GM19438 (cell line): ENCODE measurements at regions not wholly inside any gene's neighbourhood (a gene's known extent, or its start where the extent isn't known, plus 50 kb on each side); places are given as distances from the start of the nearest gene placed in this dataset.

ENCODE experiments used
- ATAC-seq: cut with Tn5 transposase; IDR thresholded peaks from one replicate; pipeline ENCODE4 v1.9.1; 2021; ENCODE audit warnings: low read depth; ENCODE audit not compliant: unreplicated experiment

DNA sequence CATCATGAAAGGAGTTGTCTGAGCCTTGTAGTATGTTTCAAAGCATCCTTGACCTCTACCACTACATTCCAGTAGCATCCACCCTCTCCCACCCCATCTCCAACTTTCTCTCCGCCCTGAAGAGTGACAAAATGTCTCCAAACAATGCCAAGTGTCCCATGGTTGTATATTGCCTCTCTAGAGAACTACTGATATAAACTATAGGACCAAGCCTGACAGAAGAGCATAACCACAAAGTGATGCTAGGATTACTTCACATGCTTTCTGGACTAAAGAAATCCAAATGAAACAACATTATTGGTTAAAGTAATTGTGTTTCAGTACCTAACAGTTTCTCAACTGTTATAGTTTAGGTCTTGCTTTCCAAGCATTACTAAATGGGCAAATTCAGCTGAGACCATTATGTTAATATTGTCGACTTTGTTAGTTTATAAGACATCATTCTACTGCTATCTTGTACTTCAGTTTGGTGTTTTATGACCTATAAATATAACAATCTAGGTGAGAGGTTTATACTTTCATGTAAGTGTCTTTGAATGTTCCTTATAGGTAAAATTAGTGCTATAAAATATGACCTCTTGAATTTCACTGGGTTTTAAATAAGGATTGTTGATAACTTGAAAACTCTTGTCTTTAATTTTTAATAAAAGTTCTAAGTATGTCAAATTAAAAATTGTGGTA, 117.4 kb downstream of the SUCNR1 start:
- ATAC-seq: no peak

DNA sequence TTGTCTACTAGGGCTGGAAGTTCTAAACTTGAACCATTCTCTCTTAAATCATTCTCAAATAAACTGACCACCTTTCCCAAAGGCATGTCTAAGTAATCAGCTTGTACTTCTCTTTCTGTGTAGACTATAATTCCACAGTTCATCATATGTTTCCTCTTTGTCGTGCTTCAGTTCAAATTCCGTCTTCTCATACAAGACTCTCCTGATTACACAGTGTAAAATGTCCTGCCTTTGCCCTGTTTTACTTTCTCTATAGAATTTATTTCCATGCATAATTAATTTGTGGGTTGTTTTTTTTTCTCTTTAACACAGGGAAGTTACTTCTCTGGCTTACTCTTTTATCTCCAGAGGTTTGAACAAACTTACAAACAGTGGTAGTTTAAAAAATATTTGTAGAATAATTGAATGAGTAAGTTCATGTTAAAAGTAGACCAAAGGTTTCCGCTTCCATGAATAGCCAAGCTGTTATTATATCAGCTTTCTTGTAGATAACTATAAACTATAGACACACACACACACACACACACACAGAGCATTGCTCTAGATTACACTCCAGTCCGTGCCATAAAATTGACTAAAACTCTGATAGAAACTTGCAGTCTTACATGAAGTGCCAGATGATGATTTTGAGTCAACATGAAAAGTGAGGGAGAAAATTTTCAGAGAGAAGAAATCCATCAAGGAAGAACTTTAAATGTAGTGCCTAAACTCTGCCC, 119.0 kb downstream of the SUCNR1 start:
- no peak for ATAC-seq

DNA sequence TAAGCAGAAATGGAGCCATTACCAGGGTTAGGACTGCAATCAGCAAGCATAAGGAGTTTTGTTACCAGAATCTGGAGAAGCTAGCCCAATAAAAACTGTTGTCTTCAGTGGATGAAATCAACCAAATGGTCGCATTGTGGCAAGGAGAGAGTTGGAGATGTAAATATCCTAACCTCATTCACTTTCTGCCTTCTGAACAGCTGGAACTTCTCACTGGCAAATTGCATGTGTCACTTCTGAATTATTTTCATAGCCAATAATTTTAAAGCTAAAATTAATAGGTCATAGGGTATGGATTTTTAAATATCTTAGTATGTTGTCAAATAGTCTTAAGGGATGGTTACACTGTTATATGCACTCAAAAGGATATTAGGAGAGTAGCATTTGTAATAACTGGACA, 121.6 kb downstream of the SUCNR1 start:
- no peak for ATAC-seq

DNA sequence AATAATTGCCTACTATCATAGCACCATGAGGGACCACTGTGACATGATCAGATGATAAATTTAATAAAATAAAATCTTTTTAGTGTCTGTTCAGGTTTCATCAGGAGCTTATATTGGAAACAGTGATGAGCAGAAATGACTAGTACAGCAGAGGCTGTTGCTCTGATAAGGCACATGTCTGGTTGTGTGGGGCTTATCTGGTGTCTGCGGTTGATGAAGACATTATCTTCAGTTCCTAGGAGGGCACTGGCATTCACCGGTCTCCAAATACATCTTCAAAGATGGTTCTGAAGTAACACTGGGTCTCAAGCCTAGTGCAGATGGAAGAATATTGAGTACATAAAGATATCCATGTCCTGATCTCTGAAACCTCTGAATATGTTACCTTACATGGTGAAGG, 125.3 kb downstream of the SUCNR1 start:
- no peak for ATAC-seq

DNA sequence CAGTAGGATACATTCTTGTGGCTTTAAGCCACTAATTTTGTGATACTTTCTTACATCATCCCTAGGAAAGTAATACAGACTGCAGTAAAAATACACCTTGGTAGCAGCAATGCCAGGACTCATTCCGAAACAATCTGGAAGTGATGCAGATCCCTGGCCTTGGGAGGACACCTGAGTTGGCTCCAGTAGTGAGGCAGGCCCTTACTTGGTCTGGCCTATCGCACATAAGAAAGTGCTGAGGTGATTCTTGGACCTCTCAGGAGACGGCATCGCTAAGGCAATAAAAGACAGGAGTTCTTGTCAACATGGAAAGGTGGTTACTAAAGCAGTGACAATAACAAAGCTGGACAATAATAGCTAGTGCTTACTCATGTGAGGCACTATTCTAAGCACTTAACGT, 126.5 kb downstream of the SUCNR1 start:
- ATAC-seq: no peak

DNA sequence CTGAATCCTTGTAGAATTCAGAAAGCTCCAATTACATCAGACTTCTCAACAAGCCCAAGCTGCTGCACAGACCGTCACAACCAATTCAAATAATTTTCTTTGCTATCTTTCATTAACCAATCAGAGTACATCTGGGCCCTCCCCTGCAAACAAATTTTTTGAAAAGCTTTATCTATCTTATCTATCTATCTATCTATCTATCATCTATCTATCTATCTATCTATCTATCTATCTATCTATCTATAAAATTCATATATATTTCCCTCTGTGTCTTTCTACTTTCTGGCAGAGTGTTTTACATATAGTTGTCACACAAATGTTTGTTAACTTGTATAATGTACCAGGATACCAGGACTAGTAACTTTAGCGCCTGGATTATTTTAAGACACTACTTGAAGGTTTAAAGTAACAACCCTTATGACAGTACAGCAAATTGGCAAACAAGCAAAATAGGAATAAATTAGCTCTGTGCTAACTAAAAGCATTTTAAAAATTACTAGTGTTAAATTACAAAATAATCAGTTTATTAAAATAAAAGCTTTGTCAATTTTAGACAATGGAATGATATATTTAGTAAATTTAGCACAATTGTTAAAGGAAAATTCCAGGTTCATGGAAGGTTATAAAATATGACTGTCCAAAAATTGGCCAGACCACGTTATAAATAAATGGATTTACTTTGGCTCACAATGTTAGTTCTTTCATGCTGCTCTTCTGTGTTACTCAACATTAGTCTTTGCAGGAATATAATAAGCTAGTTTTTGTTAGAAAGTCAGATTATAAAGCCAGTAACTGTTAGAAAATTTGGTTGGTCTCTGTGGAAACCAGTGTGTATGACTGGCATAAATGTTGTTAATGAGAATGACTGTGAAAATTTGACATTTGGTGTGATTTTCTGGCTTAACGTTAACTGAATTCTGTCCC, 138.6 kb downstream of the SUCNR1 start:
- no peak for ATAC-seq

DNA sequence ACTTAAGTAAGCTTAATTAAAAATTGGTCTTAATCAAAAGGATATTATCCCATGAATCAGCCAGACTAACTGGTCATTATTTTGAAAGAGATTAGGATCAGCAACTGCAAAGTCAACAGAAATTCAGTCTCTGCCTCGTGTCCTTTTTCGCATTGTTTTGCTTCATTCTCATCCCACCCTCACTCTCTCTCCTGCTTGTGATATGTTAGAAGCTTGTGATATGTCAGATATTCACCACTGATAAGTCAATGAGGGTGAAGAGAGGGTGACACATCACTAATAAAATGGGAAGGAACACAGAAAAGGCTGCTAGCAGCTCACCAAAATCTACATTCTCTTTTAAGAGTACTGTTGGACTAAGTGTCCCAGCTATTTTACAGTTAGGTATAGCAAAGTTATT, 146.1 kb downstream of the SUCNR1 start:
- no peak for ATAC-seq

DNA sequence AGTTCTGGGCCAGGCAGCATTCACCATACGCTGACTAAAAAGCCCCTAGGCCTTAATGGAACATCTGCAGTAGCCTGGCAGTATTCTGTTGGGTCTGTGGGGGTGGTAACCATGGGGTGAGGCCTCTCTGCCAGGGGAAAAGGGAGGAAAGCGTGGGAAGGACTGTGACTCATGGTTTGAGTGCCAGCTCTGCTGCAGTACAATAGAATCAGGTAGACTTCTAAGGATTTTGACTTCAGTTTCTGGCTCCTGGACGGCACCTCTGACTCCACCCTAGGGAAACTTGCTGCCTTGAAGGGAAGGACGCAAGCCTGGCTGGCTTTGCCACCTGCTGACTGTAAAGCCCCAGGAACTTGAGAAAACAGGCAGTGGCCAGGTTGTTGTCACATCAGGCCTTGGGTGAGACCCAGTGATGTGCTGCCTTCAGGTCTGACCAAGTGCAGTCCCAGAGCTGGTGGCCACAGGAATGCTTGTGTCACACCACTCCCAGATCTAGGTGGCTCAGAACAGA, 148.6 kb downstream of the SUCNR1 start:
- ATAC-seq: no peak

DNA sequence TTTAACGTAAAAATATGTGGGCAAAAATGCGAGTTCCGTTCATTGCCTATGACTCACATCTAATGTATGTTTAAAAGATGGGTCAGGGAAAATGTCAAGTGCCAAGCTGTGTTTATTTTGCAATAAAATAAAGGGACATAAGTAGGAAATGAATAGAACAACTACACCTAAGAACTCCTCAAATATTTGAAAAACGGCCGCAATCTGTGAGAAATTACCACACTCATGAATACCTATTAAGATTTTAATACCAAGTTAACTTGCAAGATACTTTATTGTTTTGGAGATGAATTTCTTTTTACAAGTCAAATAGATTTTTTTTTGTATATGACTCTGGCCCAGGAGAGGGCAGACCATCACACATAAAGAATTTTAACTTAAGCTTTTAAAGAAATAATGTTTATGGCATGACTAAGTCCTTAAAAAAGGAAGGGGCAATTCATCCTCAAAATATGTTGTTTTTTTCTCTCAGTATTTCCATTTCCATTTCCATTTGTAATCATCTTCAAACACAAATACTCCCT, 152.7 kb downstream of the SUCNR1 start:
- no peak for ATAC-seq

DNA sequence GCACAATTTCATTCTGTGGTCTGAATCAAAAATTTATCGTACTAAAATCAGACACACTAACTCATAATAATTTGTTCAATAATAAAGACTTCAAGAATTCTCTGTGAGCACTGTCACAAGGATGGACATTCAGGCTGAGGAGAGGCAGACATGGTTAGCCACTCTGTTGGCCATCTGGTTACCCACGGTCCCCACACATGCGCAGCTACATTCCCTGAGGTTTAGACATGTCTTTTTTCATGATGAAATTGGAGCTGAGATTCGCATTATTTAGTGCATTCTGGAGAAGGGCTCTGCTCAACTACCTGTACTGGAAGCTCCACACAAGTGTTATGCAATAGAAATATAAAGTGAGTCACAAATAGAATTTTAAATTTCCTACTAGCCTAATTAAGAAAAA, 156.9 kb downstream of the SUCNR1 start:
- ATAC-seq: no peak

DNA sequence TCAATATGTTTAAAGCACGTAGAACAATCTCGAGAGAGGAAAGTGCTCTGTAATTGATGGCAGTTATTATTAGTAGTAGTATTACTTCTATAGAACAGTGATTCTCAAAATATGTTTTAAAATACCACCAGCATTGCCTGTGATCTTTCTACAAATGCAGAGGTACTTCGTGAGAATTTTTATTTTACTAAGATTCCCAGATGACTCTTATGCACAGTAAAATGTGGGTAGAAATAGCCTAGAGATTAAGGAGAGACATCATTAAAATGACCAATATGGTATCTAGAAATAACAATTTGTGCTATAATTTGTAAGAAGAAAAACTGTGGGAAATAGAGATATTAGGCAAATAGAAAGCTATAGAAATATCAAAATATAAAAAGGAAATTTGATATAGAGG, 157.9 kb downstream of the SUCNR1 start:
- no peak for ATAC-seq

DNA sequence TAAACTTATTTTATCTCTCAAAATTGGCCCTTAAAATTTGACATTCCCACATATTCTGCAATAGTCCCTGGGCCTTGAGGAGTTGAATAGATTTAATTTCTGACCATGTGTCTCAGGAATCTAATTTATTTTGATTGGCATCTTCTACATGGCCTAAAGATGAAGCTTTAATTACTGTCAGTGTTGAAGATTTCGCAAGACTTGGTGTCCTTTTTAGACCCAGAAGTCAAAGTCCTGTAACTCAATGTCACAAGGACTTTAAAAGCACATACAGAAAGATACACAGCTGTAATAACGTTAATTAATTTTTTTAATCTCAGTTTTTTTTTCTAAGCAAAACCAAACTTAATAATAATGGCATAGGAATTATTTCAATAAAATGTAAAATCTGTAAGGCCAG, 163.9 kb downstream of the SUCNR1 start:
- no peak for ATAC-seq

DNA sequence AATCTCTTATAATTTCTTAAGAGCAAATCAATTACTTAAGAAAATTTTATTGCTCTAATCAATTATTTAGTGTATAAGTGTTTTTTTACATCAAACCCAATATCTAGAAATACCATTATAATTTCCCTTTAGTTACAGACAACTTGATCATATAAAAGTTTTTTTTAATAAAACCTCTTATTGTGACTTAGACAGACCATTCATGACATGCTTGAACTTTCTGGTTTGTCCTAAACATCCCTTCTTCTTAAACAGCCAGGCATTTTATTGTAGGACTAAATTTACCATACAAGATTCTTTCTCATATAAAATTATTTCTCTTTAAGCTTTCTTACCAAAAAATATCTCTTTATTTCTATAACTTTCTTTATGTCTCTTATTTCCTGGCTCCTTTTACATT, 164.5 kb downstream of the SUCNR1 start:
- no peak for ATAC-seq

DNA sequence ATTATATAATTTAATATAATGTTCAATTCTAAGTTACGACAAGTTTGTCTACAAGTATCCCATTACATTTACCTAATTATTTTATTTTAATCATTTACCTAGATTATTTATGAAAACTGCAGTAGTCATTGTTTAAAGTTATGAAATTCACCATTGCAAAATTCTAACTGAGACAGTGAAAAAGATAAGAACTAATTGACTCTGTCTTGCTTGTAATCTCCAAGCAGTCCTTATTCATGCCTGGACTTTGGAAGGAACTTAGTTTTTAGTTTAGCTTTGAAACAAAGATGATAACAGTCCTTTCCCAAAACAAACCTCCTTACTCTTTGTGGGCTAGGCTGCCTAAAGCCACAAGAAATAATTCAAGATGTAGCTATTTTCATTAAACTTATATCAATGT, 165.0 kb downstream of the SUCNR1 start:
- ATAC-seq: no peak

DNA sequence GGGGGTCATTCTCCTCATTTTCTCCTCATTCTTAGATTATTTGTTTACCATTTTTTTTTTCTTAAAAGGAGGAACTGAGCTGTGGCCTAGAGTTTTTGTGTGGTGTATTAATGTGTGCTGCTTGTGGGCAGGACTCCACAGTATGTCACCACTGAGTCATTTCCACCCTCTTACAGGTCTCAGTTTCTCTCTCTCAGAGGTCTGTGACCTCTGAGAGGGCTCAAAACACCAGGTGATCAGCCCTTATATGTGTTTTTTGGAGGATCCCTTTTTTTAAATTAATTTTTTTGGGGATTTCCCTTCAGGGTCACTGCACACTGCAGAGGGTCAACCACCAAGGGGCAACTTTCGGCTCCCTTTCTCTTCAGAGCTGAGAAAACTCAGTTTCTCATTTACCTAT, 166.4 kb downstream of the SUCNR1 start:
- peak; percentile 100 for ATAC-seq

DNA sequence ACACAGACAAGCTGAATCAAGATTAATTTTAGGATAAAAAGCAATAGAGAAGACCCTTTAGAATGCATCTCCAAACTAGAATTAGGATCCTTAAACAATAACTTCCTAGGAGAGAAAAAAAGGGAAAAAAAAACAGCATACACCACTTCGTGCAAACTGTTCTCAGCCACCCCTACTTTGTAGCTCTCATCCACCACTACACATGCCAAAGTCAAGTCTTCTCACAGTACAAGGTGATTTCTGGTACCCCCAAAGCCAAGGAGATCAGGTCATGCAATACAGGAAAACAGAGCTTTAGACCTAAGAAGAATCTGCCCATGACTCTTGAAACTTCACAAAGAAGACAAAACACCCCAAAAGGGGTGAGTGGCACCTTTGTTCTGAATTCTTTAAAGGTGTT, 166.9 kb downstream of the SUCNR1 start:
- peak; percentile 20 for ATAC-seq

DNA sequence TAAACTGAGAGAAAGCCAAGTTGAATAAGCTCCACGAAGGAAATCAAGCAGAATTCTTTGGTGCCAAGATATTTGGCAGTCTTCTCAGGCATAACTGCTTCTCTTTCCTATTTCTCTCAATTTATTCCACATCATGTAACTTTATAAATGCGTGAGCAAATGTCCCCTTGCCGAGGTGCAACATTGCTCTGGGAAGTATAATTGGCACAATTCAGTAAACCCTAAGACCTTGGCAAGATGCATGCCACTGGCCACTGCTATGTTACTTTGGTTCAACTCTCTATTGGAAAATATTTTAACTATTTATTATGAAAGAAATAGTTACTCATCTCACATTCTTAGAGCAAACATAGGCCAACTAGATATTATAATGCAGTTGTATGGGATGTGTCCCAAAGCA, 170.2 kb downstream of the SUCNR1 start:
- ATAC-seq: no peak

DNA sequence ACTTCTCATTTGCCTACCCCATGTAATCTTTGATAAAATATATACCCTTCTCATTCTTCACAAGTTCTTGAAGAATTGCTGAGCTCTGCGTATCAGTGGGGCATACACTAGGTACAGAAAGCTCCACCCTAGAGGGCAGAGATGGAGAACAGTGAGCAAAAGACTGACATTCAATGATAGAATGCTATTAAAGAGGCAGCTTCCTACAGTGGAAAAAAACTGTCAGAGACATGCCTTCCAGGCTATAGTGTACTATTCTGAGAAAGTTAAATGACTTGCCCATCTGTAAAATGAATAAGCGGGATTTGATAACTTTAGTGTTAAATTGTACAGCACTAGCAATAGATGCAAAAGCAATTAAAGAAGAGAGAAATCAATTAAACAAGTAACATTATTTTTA, 172.8 kb downstream of the SUCNR1 start:
- ATAC-seq: no peak

DNA sequence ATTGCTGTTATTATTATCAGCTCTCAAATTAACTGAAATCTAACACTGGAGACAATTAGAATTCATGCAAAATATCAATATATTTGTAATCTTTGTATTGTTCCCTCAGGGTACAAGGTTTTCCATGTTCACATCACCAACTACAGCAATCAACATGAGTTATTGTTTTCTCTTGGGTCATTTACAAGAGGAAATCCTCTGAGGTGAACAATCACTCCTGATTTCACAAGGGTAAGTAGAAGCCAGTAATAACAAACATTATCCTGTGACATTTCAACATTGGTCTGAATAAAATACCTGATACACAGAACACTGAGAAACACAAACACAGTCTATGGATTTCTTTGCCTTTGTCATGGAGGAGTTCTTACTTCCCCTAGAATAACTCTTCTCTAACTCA, 174.0 kb downstream of the SUCNR1 start:
- ATAC-seq: no peak

DNA sequence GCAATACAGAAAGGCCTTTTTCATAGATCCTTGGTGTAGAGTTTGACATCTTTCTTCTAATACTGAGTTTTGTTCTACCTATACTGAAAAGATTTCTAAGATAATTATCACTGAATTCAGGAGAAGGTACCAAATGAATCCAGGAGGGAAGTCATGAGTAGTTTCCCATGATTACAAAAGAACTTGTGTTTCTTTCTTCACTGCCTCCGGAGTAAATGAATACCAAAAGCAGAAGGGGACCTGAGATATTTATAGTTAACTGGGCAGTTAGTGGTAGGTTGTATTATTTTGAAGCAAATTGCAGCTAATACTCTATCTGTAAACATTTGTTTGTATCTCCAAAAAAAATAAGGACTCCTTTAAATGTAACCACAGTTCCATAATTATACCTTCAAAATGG, 175.4 kb downstream of the SUCNR1 start:
- no peak for ATAC-seq

DNA sequence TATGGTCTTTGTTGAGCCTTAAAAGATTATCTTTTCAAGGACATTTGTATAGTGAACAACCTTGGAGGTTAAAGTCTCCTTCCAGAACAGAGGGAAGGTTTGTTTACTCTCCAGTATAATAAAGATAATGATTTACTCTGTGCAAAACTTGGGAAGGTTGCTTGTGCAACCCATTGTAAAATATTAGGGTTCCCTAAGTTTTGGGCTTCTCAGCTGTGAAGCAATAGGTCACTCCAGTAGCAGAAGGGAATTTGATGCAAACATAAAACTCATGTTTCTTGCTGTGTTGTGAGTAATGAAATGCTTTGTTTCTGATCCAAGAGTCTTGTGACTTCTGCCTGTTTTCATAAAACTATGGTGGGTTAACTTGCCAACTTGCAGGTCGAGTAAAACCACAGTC, 177.5 kb downstream of the SUCNR1 start:
- no peak for ATAC-seq
